C4-2B (cell line): ENCODE measurements at regions not wholly inside any gene's neighbourhood (a gene's known extent, or its start where the extent isn't known, plus 50 kb on each side); places are given as distances from the start of the nearest gene placed in this dataset.

Experiments
- CTCF ChIP-seq: fragments of 450-650 bp; conservative IDR thresholded peaks from 2 replicates; pipeline ENCODE4 v1.5.1; 2017; ENCODE audit warnings: mild to moderate bottlenecking
- ZFX ChIP-seq: fragments of 450-650 bp; IDR thresholded peaks from 2 replicates; pipeline ENCODE4 v1.6.1; 2017

- TF ChIP-seq CTCF (no peak), ZFX (no peak)
Measured at GRCh38 chr15:85993116-85993515, 86.6 kb upstream of the AGBL1 start.
